DMS114 treated with DMSO at 0.1 percent for 48 hours (cell line): ENCODE measurements at regions not wholly inside any gene's neighbourhood (a gene's known extent, or its start where the extent isn't known, plus 50 kb on each side); places are given as distances from the start of the nearest gene placed in this dataset.
"Not testable (repeated sequence)": the region's sequence is repeated elsewhere in the genome, so short reads cannot be mapped to it uniquely, and the experiment has no call there.

Experiments
- DNase-seq: peaks from one replicate; lab custom pipeline; 2025; ENCODE audit not compliant: unreplicated experiment; lab: John Stamatoyannopoulos, UW

DNA sequence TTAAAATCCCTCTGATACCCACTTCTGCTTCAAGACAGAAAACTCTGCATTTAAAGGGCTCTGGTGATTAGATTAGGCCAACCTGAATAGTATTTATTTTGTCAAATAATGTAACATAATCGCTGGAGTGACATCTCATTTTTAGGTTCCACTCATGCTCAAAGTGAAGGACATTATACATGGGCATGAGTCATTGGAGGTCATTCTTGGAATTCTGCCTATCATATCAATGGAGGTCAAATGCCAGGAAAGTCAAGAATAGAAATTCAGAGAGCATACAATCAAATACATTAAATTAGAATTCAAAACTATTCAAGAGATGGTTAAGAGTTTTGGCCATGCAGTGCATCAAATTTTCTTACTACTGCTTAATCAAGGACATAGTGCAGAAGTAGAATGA lies 50.8 kb upstream of the PRSS1 start:
- DNase-seq, result no peak

DNA sequence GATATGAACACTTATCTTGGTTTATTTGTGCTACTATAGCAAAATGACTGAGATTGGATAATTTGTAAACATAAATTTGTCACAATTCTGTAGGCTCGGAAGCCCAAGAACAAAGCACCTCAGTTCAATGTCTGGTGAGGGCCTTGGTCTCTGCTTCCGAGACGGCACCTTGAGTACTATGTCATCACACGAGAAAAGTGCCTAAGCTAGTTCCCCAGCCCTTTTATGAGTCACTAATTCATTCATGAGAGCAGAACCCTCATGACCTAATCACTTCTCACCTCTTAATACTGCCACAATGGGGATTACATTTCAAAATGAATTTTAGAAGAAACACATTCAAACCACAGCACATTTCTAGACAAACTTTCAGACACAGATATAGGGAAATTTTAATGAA lies 52.0 kb upstream of the PRSS1 start:
- DNase-seq, result no peak

- DNase-seq, result no peak
Measured at GRCh38 chr7:142696456-142697179, 52.7 kb upstream of the PRSS1 start.

DNA sequence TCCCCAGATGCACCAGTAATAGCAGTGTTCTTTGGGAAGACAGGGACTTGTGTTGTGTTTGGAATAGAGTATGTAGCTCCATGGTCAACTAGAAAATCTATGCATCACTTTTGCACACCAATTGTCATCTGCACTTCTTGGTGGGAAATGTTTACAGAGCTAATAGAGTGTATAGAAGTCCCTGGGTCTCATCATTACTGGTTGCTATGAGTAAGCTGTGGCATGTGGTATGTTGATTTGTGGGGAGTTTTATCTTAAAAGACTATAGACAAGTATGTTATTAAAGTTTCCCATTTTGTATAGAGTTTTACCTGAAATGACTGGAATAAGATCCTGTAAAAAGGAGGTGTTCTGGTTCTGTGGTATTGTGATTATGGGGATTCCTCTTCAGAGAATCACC lies 55.4 kb upstream of the PRSS1 start:
- no peak for DNase-seq

GRCh38 chr7:142690554-142691182 lies 58.6 kb upstream of the PRSS1 start:
- DNase-seq, result no peak

DNA sequence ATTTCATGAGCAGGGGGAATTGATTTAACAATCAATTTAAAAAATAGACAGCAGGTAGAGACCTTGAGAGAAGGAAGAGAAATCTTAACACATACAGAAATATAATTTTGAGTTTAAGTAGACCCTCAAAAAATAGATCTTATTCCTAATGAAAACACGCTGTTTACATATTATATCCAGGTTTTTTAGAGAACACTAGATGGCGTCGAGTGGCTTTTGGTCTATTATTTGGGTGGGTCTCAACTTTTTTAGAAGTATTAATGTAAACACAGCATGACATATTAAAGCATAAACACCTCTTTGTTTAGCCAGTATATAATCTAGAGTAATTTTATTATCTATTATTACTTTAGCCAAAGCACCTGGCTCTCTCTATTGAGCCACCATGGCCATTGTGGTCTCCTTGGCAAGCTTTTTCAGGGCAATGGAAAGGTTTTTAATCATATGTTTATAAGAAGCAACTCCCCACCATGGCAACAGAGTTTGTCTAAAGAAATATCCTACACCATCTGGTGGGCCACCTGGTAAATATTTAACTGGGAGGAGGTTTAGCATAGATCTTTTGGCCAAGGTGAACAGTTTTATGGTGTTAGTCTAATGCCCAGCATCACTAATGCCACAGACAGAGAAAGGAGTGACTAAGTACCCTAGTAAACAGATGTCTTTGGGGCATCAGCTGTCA lies 59.7 kb upstream of the PRSS1 start:
- no peak for DNase-seq

DNA sequence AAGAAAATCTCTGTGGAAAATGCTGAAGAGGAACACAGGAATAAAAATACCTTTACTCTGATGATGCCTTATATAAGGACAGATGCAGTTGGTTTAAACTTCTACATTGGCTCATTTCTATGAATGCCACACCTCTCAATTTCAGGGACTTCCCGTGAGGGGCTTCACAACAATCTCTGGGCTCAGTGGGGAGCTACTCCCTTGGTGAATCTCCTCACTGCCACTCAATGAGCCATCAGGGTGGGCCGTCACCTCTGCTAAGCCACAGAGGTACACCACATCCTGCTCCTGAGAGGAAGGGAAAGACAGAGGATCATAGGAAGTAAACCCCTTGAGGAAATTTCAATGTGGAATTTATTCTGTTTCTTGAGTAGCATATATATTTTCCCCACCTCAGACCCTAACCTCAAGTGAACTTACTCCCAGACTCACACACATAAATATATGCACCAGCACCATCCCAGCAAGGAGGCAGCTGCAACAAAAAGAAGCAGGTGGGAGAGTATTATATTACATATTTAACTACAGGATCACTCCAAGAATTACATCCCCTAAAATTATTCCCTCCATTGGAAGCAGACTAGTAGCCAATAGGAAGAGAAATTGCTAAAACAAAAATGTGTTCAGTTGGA lies 63.3 kb upstream of the PRSS1 start:
- no peak for DNase-seq

GRCh38 chr7:142681314-142682092 lies 67.8 kb upstream of the PRSS1 start:
- DNase-seq, result no peak

DNA sequence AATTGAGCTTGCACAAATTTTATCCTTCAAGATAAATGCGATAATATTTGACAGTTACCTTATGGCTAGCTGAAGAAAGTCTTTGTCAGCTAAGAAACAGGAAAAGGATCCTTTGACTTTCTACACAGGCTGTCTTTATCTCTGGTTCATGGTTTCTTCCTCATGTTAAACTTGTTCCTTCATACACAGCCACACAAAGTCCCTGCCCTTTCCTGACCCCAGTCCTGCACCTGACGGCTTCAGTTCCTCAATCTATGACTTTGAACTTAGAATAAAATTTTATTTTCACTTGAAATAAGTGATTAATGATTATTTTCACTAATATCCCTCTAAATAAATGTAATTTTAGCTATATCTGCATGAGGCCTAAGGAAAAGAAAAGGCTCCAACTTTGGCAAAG lies 77.8 kb upstream of the PRSS1 start:
- no peak for DNase-seq

GRCh38 chr7:142670511-142670910 lies 78.8 kb upstream of the PRSS1 start:
- DNase-seq, result no peak

DNA sequence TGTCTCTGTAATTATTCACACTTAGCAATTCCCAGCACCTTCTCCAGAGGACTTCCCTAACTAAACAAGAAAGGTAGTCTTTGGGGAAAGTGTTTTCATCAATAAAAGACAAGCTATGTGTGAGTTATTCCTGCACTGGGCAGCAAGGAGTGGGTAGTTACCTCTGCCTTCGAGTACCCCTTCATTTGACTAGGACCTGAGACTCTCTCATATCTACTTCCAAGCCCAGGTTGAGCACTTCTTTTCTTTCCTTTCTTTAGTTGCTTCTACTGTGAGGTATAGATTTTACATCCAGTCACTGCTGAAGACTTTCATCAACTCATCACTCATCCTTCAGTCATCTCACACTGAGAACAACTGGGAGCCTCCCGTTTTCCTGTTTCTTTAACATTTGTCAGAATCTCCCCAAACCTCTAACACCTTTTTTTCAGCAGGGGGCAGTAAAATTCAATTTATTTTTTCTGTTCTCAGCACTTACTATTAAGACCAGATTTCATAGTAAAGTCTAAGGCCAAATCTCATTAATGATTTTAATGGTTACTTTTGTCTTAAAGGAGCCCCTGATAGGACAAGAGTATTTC lies 80.1 kb upstream of the PRSS1 start:
- DNase-seq, result no peak

DNA sequence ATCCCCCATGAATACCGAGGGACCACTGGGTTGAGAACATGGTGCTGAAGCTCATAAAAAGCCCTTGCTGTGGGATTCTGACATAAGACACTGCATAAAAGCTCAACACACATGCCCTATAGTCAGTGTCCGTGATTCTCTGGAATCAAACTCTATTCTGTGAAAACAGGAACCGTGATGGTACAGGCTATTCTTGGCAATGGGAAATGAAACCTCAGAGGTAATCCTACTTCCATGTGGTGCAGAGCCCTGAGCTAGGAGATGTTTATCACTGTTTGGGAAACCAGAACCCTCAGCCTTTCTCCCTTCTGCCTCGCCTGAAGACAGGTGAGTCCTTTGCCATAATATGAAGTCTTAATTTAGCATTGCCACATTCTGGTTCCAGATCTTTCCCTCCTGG lies 80.8 kb upstream of the PRSS1 start:
- DNase-seq, result no peak

DNA sequence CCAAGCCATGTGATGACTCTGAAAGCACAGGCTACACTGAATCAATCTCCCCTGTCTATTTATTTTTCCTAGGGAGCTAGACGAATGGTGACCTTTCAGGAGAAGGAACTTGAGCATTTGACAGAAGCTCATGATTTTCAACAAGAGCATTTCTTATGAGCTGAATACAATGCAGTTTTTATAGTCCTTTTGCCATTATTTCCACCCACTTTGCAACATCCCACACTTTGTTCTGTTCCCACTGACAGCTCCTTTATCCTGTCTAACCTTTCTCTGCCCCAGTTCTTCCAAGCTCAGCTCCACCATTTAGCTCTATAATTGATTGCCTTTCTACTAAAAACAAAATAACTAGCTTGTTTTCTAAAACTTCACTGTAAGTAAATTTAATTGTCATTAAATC lies 91.9 kb upstream of the PRSS1 start:
- no peak for DNase-seq

DNA sequence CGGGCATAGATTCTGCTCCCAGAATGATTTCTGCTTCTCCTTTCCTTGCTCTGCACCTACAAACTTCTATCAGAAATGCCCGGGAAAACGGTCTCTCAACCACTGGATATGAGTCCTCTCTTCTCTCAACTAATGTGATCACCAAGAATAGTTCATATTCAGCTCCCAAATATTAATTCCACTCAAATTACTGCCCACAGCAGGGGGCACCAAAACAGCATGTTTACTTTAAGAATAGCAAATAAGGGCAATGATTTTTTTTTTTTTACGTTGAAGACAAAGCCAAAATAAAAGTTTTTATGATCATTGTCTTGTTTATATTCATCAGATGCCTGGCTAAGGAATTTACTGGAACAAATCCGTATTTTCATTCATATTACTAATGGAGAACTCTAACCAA lies 94.9 kb upstream of the PRSS1 start:
- no peak for DNase-seq

DNA sequence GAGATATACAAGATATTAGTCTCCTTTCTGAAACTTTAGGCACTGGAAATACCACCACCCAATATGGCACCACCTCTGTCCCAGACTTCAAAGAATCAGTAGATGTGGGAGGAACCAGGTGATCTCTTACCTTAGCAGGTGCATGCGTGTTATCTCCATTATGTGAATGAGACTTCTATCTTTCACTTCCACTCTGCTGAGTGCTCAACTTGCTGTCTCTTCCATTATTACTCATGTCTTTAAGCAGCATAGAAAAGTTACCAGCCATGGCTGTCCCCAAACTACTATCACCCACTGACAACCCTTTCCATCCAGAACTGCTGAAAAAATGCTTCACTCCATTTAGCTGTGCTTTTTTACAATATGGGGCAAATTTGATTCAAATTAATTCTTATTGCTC lies 101.5 kb upstream of the PRSS1 start:
- no peak for DNase-seq

DNA sequence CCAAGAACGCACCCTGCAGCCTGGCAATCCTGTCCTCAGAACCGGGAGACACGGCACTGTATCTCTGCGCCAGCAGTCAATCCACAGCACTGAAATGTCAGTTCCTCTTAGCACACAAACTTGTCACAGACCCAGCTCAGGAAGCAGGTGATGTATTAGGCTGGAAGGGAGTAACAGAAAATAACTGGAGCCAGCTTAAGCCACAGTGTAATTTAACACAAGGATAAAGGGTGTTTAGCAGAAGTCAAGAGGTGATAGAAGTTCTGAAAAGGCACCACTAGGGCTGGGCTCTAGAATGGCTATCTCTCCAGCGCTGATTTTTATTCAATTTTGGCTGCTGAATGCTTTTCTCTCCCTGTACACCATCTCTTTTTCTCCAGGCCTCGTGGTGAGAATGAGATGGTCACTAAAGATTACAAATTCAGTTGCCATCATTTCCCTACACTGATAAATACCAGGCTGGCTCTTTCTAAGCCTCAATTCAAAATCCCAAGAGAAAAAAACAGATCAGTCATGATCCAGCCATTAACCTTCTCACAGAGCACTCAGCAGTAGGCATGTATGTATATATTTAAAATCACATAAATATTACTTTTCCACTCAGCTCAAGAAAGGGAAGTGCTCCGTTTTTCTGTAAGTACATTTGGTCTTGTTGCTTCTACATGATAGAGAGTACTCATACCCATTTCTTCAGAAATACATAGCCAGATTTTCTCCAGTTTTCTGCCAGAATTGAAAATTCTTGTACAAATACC lies 102.7 kb upstream of the PRSS1 start:
- DNase-seq, result no peak

DNA sequence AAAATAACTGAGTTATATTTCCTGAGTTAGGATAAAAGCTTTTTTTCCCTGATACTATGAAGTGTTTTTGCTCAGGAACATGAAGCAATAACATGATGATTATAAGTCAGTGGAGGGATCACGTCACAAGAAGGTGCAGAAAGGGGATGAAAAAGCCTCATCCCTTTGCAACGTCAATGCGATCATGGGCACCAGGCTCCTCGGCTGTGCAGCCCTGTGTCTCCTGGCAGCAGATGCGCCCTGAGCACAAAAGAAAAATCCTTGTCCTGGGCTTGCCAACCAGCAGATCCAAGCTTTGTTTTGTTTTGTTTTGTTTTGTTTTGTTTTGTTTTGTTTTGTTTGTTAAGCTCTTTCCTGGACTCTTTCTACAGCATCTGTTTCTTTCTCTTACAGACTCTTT lies 103.5 kb upstream of the PRSS1 start:
- no peak for DNase-seq

DNA sequence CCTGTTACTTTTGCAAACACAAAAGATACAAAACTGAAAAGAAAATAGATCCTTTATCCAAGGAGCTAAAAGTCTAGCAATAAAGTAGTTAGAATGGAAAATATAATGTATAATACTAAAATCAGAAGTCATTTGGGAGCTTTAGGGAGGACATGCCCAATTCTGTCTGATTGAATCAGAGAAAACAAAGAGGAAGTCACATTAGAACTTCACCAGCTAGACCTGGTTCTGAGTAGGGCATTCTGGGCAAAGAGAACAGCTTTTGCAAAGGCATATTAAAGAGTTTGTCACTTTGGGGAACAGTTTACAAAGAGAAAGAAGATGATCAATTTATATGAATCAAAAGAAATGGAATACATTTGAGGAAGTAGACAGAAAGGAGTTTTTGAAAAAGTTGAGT lies 107.0 kb upstream of the PRSS1 start:
- DNase-seq, result no peak

DNA sequence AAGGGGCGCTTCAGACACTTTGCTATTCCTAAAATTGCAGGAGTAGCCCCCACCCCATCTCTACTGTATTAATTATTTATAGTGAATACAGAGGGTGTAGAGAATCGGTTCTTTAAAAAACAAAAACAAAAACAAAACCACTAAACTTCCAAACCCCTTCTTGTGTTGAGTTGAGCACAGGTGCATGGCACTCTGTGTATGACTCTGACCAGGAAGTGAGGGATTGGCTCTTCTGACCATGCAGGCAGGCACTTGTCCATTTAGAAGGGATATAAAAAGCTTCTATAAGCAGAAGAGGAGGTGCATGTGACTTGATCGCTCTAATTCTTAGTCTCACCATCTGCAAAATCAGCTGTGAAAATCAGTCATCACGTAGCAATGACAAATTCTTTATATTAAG lies 108.0 kb upstream of the PRSS1 start:
- not testable (repeated sequence) for DNase-seq

- no peak for DNase-seq
Measured at GRCh38 chr7:142638581-142638980, 110.7 kb upstream of the PRSS1 start.
